Lower leg skin (tissue), 3 donors: ENCODE measurements at regions not wholly inside any gene's neighbourhood (a gene's known extent, or its start where the extent isn't known, plus 50 kb on each side); places are given as distances from the start of the nearest gene placed in this dataset.

ENCODE experiments used
- CTCF ChIP-seq, 3 donors: fragments of 450-650 bp; IDR thresholded peaks; one replicate each; pipeline ENCODE4 v1.5.1; 2016; ENCODE audit warnings: antibody characterized with exemption in 3 of 3, mild to moderate bottlenecking in 3 of 3, moderate library complexity in 2 of 3
- POLR2A ChIP-seq, 2 donors: fragments of 450-650 bp; IDR thresholded peaks; one replicate each; pipeline ENCODE4 v1.6.1; 2016 to 2017; ENCODE audit warnings: antibody characterized with exemption in 2 of 2, mild to moderate bottlenecking in 1 of 2, moderate library complexity in 1 of 2

- TF ChIP-seq CTCF (IDR thresholded peaks at IDR 0.05) (no peak), POLR2A (IDR thresholded peaks at IDR 0.05) (no peak)
Observed at GRCh38 chr4:33746979-33747378, 2497.3 kb downstream of the ARAP2 start.
